T47D (cell line): ENCODE measurements at regions not wholly inside any gene's neighbourhood (a gene's known extent, or its start where the extent isn't known, plus 50 kb on each side); places are given as distances from the start of the nearest gene placed in this dataset.

Source experiments
- DNase-seq, 2 experiments: peaks; one replicate each; pipeline versions ENCODE4 v3.0.0 to v3.0.0-alpha.2; 2011 to 2012; ENCODE audit warnings: low read depth in 1 of 2, low spot score in 1 of 2
- JUND ChIP-seq: IDR thresholded peaks from 2 replicates; pipeline ENCODE4 v1.6.1; 2012; ENCODE audit warnings: low read depth
- in situ Hi-C: cut with HindIII; loops from 2 replicates; pipeline ENCODE4 v1.10.0; 2016; ENCODE audit warnings: low sequenced_read_pairs, low pct_unique_long_range_greater_than_20kb

GRCh38 chr14:71332476-71332875 lies 425.2 kb downstream of the PCNX1 start:
- DNase-seq: no peak
- in situ Hi-C loops: no loop called here
- no peak for TF ChIP-seq JUND

GRCh38 chr14:71333705-71334104 lies 426.4 kb downstream of the PCNX1 start:
- in situ Hi-C loops: no loop called here
- DNase-seq: no peak
- TF ChIP-seq JUND: no peak

- DNase-seq: no peak
- in situ Hi-C loops: no loop called here
- no peak for TF ChIP-seq JUND
These were observed 429.4 kb downstream of the PCNX1 start for GRCh38 chr14:71336489-71337192.

- DNase-seq: no peak
- TF ChIP-seq JUND: no peak
- in situ Hi-C loops: no loop called here
These were observed 430.9 kb downstream of the PCNX1 start for GRCh38 chr14:71338153-71338552.

GRCh38 chr14:71339650-71340415 lies 432.6 kb downstream of the PCNX1 start:
- DNase-seq: no peak
- in situ Hi-C loops: no loop called here
- TF ChIP-seq JUND: no peak

GRCh38 chr14:71341156-71341555 lies 433.9 kb downstream of the PCNX1 start:
- no peak for TF ChIP-seq JUND
- in situ Hi-C loops: no loop called here
- DNase-seq: no peak

- in situ Hi-C loops: no loop called here
- DNase-seq: no peak
- TF ChIP-seq JUND: no peak
These were observed 436.5 kb downstream of the PCNX1 start for GRCh38 chr14:71343724-71344123.

GRCh38 chr14:71344506-71344905 lies 437.2 kb downstream of the PCNX1 start:
- DNase-seq: no peak
- no peak for TF ChIP-seq JUND
- in situ Hi-C loops: no loop called here

- DNase-seq: no peak
- in situ Hi-C loops: no loop called here
- no peak for TF ChIP-seq JUND
These were observed 439.4 kb downstream of the PCNX1 start for GRCh38 chr14:71346685-71347084.

GRCh38 chr14:71348394-71348793 lies 441.1 kb downstream of the PCNX1 start:
- TF ChIP-seq JUND: no peak
- in situ Hi-C loops: no loop called here
- DNase-seq: no peak

GRCh38 chr14:71348817-71349216 lies 441.6 kb downstream of the PCNX1 start:
- no peak for TF ChIP-seq JUND
- no peak for DNase-seq
- in situ Hi-C loops: no loop called here

- DNase-seq: no peak
- no peak for TF ChIP-seq JUND
- in situ Hi-C loops: no loop called here
These were observed 446.9 kb downstream of the PCNX1 start for GRCh38 chr14:71354142-71354541.

GRCh38 chr14:71354801-71355200 lies 447.5 kb downstream of the PCNX1 start:
- in situ Hi-C loops: no loop called here
- DNase-seq: no peak
- no peak for TF ChIP-seq JUND
